ENCODE measurements at regions not wholly inside any gene's neighbourhood (a gene's known extent, or its start where the extent isn't known, plus 50 kb on each side); places are given as distances from the start of the nearest gene placed in this dataset.

GRCh38 chr10:78301481-78301880 is 267.8 kb downstream of the RPS24 start:
- ATAC-seq, result no peak

GRCh38 chr10:78301891-78302738 is 268.5 kb downstream of the RPS24 start:
- ATAC-seq, result no peak

DNA sequence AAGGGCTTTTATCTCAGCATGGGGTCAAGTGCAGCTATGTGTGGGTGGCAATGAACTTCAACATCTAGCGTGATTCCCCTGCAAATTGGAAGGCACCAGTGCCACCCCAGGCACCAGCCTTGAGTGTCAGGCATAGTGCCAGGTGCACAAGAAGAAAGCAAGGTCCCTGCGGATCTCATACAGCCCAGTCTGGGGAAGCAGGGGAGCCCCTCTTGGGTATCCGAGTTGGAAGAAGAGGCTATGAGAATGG is 269.0 kb downstream of the RPS24 start:
- ATAC-seq, result no peak

- ATAC-seq, result peak; percentile 91 to 94
Observed at GRCh38 chr10:78302989-78303854, 269.6 kb downstream of the RPS24 start.

DNA sequence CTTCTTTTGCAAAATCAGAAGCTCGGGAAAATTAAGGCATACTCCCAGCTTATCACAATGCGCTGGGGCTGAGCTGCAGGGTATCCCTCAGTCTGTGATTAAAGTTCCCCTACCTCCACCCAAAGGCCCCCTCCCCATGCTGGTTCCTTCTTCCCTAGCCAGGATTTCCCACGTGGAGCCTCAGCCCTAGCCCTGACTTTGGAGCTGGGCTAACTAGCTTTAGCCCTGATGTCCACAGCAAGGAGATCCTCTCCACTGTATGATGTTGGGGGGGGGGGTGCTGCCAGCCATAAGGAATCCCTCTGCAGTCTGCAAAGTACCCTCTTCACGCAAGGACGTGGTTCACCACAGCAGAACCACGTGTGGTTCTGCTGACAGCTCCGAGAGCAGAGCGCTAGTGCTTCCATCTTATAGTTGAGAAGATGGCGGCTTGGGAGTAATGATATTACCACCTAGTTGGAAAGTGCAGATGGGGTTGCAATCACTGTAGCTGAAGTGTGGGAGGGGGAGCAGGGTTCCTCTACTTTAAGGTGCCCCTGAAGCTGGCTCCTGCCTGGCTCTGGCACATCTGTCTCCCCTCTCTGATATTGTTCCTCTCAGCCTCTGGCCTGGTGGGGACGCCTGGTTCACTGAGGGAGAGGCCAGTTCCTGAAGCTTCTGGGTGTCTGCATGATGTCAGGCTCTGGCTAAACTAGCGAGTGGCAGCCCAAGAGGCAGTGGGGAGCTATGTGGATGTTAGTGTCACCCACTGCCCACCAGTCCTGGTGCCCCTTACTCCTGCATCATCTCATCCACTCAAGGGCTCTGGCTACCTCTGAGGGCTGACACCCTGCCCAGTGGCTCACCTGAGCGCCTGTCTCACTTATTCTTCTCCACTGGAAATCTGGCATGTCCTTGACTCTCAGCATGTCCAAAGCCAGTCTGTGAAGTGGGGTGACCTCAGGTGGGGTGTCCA is 270.7 kb downstream of the RPS24 start:
- ATAC-seq, result no peak

DNA sequence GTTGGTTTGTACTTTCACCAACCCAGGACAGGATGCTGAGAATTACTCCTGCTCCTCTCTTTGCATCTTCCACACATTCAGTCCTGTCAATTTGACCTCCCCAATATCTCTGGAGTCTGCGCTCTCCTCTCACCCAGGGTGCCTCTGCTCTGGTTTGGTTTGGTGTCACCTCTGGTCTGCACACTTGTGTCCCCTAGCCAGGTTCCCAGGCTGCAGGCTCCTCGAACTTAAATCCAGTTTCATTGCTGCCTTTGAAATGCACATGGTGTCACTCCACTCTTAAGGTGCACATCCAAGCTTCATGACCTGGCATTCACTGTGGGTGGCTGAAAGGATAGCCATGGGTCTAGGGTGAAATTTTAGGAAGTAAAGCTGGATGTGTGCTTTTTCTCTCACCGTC is 271.6 kb downstream of the RPS24 start:
- ATAC-seq, result no peak

DNA sequence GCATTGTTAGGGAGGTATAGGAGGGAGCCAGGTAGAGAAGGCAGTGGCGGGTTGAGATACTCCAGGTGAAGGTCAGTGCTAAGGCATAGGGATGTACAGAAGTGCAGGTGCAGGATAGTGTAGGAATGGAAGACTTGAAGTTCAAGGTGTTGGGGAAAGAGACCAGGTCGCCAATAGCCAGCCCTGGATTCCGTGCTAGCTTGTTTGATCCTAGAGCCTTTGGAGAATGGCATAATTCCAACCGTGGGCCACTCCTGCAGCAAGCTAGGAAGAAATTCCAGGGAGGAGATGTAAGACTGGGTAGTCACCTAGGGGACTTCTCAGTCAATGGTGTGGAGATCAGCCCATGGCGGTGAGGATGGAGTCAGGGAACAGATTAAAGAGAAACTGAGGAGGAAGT is 272.7 kb downstream of the RPS24 start:
- ATAC-seq, result no peak

DNA sequence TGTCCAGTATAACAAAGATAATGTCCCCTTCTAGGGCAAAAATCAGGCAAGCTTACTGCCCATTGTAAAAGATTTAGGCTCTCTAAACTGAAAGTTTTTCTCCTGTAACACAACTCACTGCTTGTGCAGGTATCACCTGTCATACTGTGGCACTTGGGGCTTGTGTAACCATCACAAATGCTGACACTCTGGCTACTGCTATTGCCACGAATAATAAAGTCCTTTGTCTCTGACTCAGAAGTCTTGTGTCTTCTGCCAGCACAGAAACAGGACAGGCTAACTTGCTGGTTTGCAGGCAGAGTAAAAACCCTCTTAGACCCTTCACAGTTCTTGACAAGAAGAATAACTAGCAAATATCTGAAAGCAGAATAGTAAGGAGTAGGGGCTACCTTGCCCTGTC is 273.9 kb downstream of the RPS24 start:
- ATAC-seq, result no peak

- no peak for ATAC-seq
Observed at GRCh38 chr10:78309536-78310237, 276.0 kb downstream of the RPS24 start.

GRCh38 chr10:78310481-78311080 is 276.9 kb downstream of the RPS24 start:
- no peak for ATAC-seq

GRCh38 chr10:78312197-78313047 is 278.8 kb downstream of the RPS24 start:
- ATAC-seq, result no peak

DNA sequence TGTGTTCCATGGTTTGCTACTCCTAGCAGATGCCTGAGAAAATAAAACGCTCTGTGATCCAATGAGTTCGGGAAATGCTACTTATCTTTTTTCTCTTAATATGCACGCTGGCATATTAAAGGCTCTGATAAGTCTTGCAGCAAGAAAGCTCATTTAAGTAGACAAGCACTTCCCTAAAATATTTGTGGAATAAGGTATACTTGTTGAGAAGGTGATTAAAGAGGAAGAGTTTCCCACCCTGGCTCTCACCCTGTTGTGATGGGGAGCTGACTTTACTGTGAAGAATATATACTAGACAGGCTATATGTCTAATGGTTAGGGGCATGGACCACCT is 279.4 kb downstream of the RPS24 start:
- ATAC-seq, result no peak

GRCh38 chr10:78313636-78314035 is 280.0 kb downstream of the RPS24 start:
- ATAC-seq, result no peak

- no peak for ATAC-seq
Observed at GRCh38 chr10:78314651-78315050, 281.0 kb downstream of the RPS24 start.

GRCh38 chr10:78316451-78316931 is 282.8 kb downstream of the RPS24 start:
- no peak for ATAC-seq

DNA sequence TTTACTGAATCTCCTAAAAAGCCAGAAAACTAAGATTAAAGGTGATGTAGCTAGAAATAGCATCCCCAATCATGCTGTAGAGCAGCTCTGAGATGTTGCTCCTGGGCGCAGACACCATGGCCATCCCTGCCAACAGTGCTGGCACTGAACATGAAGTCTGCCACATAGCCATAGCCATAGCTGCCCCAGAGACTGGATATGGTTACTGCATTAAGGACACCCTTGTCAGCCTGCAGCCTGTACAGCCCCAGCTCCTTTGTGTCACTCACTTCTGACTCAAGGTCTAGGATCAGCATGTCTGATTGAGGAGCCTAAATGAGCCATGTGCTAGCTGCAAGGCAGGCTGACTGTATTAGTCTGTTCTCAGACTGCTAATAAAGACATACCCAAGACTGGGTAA is 284.6 kb downstream of the RPS24 start:
- no peak for ATAC-seq

- no peak for ATAC-seq
Observed at GRCh38 chr10:78319371-78319770, 285.7 kb downstream of the RPS24 start.

DNA sequence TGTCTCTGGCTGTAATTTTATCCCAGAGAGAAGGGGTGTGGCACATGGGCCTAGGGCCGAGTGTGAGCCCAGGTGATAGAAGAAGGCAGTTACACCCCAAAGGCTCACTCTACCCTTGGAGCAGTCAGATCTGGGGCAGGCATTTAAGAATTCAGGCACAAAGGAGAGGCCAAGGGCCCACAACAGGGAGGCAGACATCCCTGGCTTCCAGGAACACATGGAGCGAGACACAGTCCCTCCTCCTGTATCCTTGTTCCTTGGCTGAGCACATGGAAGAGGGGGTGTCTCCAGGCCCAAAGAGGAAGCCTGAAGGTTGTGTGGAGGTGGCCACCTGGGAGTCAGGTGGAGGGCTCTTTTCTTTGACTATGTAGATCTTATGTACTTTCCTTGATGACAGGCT is 286.2 kb downstream of the RPS24 start:
- no peak for ATAC-seq

GRCh38 chr10:78320506-78320905 is 286.8 kb downstream of the RPS24 start:
- ATAC-seq, result peak in 1 of 2 donors; percentile 58

GRCh38 chr10:78321000-78321399 is 287.3 kb downstream of the RPS24 start:
- peak in 1 of 2 donors; percentile 13 for ATAC-seq

- ATAC-seq, result no peak
Observed at GRCh38 chr10:78321500-78321899, 287.8 kb downstream of the RPS24 start.
